Duodenal mucosa (tissue), 2 donors: ENCODE measurements at regions not wholly inside any gene's neighbourhood (a gene's known extent, or its start where the extent isn't known, plus 50 kb on each side); places are given as distances from the start of the nearest gene placed in this dataset.
"Not testable (repeated sequence)": the region's sequence is repeated elsewhere in the genome, so short reads cannot be mapped to it uniquely, and the experiment has no call there.

ENCODE experiments used
- H3K27ac ChIP-seq: one replicate; pipeline ENCODE4 v1.7.0; 2013; ENCODE audit warnings: low read depth, low read length
- H3K27me3 ChIP-seq, 2 donors: one replicate each; pipeline ENCODE4 v1.7.0; 2013; ENCODE audit warnings: low read length in 2 of 2, control low read depth in 1 of 2; ENCODE audit not compliant: insufficient read depth in 2 of 2, control insufficient read depth in 1 of 2
- H3K36me3 ChIP-seq, 2 donors: one replicate each; pipeline ENCODE4 v1.7.0; 2013; ENCODE audit warnings: low read length in 2 of 2, control low read depth in 1 of 2; ENCODE audit not compliant: insufficient read depth in 2 of 2, control insufficient read depth in 1 of 2
- H3K4me1 ChIP-seq, 2 donors: one replicate each; pipeline ENCODE4 v1.7.0; 2013; ENCODE audit warnings: low read length in 2 of 2, control low read depth in 1 of 2; ENCODE audit not compliant: insufficient read depth in 2 of 2, control insufficient read depth in 1 of 2
- H3K4me3 ChIP-seq, 2 donors: one replicate each; pipeline ENCODE4 v1.7.0; 2013; ENCODE audit warnings: low read length in 2 of 2, low read depth in 1 of 2
- H3K9ac ChIP-seq, 2 donors: one replicate each; pipeline ENCODE4 v1.7.0; 2013; ENCODE audit warnings: low read length in 2 of 2, low read depth in 1 of 2
- H3K9me3 ChIP-seq, 2 donors: one replicate each; pipeline ENCODE4 v1.7.0; 2013; ENCODE audit warnings: low read length in 2 of 2, control low read depth in 1 of 2; ENCODE audit not compliant: control insufficient read depth in 1 of 2

- H3K27ac ChIP-seq, result no peak overlapping the region
- H3K9ac ChIP-seq, result no peak overlapping the region
- no peaks in the 10 kb centered on the region for H3K9me3 ChIP-seq
- H3K4me3 ChIP-seq, result no peak overlapping the region
- H3K27me3 ChIP-seq, result no peaks in the 10 kb centered on the region
- no peaks in the 10 kb centered on the region for H3K36me3 ChIP-seq
- H3K4me1 ChIP-seq, result no peaks in the 10 kb centered on the region
Observed at GRCh38 chrX:65837875-65838549, 170.6 kb downstream of the MSN start.

GRCh38 chrX:65831268-65831667 is 163.8 kb downstream of the MSN start:
- H3K27ac ChIP-seq, result no peak overlapping the region

DNA sequence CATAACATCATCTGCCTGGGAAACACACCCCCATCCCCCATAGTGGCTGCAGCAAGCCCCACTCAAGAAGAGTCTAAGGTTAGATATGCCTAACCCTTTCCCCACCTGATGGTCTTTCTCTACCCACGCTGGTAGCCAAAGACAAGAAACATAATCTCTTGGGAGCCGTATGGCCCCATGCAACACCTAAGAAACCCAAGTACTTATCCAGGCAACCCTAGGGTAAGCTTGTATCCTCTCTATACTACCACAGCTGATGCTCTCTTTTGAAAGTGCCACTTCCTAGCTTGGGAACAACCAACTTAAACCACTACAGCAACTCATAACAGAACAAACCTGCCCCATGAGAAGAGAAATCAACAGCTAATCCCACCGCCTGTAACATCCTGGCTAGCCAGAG is 161.1 kb downstream of the MSN start:
- H3K36me3 ChIP-seq, result no peaks in the 10 kb centered on the region
- H3K27me3 ChIP-seq, result no peaks in the 10 kb centered on the region
- no peak overlapping the region for H3K9ac ChIP-seq
- H3K9me3 ChIP-seq, result no peaks in the 10 kb centered on the region
- no peaks in the 10 kb centered on the region for H3K4me1 ChIP-seq
- no peak overlapping the region for H3K4me3 ChIP-seq
- H3K27ac ChIP-seq, result no peak overlapping the region

More at GRCh38 chrX:65831268-65831667, 163.8 kb downstream of the MSN start:
- no peak overlapping the region for H3K9ac ChIP-seq
- no peaks in the 10 kb centered on the region for H3K36me3 ChIP-seq
- no peaks in the 10 kb centered on the region for H3K27me3 ChIP-seq
- H3K4me1 ChIP-seq, result no peaks in the 10 kb centered on the region
- no peak overlapping the region for H3K4me3 ChIP-seq
- H3K9me3 ChIP-seq, result no peaks in the 10 kb centered on the region

GRCh38 chrX:65825226-65825625 is 157.8 kb downstream of the MSN start:
- H3K4me3 ChIP-seq, H3K4me1 ChIP-seq, H3K9ac ChIP-seq: not testable (repeated sequence)

GRCh38 chrX:65821721-65822496 is 154.5 kb downstream of the MSN start:
- Histone ChIP-seq H3K4me1 (no peaks in the 10 kb centered on the region), H3K4me3 (peak overlapping the region; percentile 22 to 32), H3K27me3 (no peaks in the 10 kb centered on the region), H3K36me3 (no peaks in the 10 kb centered on the region), H3K9ac (no peak overlapping the region), H3K27ac (no peak overlapping the region), H3K9me3 (no peaks in the 10 kb centered on the region)

More at GRCh38 chrX:65825226-65825625, 157.8 kb downstream of the MSN start:
- H3K27me3 ChIP-seq, H3K27ac ChIP-seq, H3K36me3 ChIP-seq, H3K9me3 ChIP-seq: not testable (repeated sequence)

DNA sequence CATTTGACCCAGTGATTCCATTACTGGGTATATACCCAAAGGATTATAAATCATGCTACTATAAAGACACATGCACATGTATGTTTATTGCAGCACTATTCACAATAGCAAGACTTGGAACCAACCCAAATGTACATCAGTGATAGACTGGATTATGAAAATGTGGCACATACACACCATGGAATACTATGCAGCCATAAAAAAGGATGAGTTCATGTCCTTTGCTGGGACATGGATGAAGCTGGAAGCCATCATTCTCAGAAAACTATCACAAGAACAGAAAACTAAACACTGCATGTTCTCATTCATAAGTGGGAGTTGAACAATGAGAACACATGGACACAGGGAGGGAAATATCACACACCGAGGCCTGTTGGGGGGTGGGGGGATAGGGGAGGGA is 152.5 kb downstream of the MSN start:
- not testable (repeated sequence) for H3K27me3 ChIP-seq, H3K4me1 ChIP-seq, H3K9me3 ChIP-seq, H3K27ac ChIP-seq, H3K4me3 ChIP-seq, H3K9ac ChIP-seq, H3K36me3 ChIP-seq

DNA sequence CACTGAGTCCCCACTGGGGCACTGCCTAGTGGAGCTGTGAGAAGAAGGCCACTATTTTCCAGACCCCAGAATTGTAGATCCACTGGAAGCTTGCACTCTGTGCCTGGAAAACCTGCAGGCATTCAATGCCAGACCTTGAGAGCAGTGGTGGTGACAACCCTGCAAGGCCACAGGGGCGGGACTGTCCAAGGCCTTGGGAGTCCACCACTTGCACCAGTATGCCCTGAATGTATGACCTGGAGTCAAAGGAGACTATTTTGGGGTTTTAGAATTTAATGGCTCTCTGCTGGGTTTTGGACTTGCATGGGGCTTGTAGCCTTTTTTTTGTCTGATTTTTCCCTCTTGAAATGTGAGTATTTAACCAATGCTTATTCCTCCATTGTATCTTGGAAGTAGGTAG is 145.8 kb downstream of the MSN start:
- no peaks in the 10 kb centered on the region for H3K36me3 ChIP-seq
- H3K9ac ChIP-seq, result no peak overlapping the region
- no peak overlapping the region for H3K4me3 ChIP-seq
- no peaks in the 10 kb centered on the region for H3K27me3 ChIP-seq
- H3K27ac ChIP-seq, result no peak overlapping the region
- H3K9me3 ChIP-seq, result peaks cover 0 to 2% of the 10 kb centered on the region in 2 donors
- H3K4me1 ChIP-seq, result no peaks in the 10 kb centered on the region

DNA sequence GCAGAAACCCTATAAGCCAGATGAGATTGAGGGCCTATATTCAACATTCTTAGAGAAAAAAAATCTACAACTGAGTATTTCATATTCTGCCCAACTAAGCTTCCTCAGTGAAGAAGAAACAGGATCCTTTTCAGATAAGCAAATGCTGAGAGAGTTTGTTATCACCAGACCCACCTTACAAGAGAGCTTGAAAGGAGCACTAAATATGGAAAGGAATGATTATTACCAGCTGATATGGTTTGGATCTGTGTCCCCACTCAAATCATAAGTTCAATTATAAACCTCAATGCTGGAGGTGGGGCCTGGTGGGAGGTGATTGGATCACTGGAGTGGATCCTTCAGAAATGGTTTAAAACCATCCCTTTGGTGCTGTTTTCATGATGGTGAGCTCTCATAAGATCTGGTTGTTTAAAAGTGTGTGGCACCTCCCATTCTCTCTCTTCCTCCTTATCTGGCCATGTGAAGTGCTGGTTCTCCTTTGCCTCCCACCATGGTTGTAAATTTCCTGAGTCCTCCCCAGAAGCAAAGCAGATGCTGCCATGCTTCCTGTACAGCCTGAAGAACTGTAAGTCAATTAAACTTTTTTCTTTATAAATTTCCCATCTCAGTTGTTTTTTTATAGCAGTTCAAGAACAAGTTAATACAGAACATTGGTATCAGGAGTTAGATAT is 144.2 kb downstream of the MSN start:
- H3K36me3 ChIP-seq, result no peaks in the 10 kb centered on the region
- H3K9ac ChIP-seq, result no peak overlapping the region
- H3K27ac ChIP-seq, result no peak overlapping the region
- no peak overlapping the region for H3K4me3 ChIP-seq
- no peaks in the 10 kb centered on the region for H3K4me1 ChIP-seq
- peaks cover 0 to 2% of the 10 kb centered on the region in 2 donors for H3K9me3 ChIP-seq
- no peaks in the 10 kb centered on the region for H3K27me3 ChIP-seq
